Astrocyte (in vitro differentiated cells and primary cell): ENCODE measurements at regions not wholly inside any gene's neighbourhood (a gene's known extent, or its start where the extent isn't known, plus 50 kb on each side); places are given as distances from the start of the nearest gene placed in this dataset.

ENCODE experiments used
- CTCF ChIP-seq: IDR thresholded peaks from 2 replicates; pipeline ENCODE4 v1.5.1; 2011; ENCODE audit warnings: low read depth, mild to moderate bottlenecking, inconsistent platforms, low read length, moderate library complexity; ENCODE audit not compliant: insufficient read depth
- EZH2 ChIP-seq: IDR thresholded peaks from 2 replicates; pipeline ENCODE4 v1.6.1; 2012; ENCODE audit warnings: mild to moderate bottlenecking, low read length, inconsistent platforms; ENCODE audit not compliant: insufficient read depth

GRCh38 chr5:126188804-126189203 lies 234.4 kb upstream of the GRAMD2B start:
- TF ChIP-seq CTCF (no peak), EZH2 (no peak)
